A673 (cell line): ENCODE measurements at regions not wholly inside any gene's neighbourhood (a gene's known extent, or its start where the extent isn't known, plus 50 kb on each side); places are given as distances from the start of the nearest gene placed in this dataset.

Experiments used
- BruUV-seq: library from RNA; stranded (reverse); fragments of 400-500 nt; replicated peaks from 2 replicates; lab custom pipeline; 2021; lab: Mats Ljungman, UMichigan
- CTCF ChIA-PET: fragments of 300-600 bp; sonication (Branson Sonifier 250); formaldehyde crosslinking; loops from one replicate; lab custom pipeline; 2022; ENCODE audit warnings: antibody characterized with exemption; lab: Charles Lee
- POLR2A ChIA-PET: fragments of 300-600 bp; sonication (Branson Sonifier 250); formaldehyde crosslinking; loops from one replicate; lab custom pipeline; 2022; ENCODE audit warnings: antibody characterized with exemption; ENCODE audit not compliant: low non-redundant PET; lab: Charles Lee
- DNase-seq: peaks from one replicate; pipeline ENCODE4 v3.0.0-alpha.2; 2015; ENCODE audit warnings: low spot score
- H3K27ac ChIP-seq: fragments of 200-600 bp; sonication (generic); 2 replicates; pipeline ENCODE4 v1.5.1; 2016; ENCODE audit warnings: mixed run types, low read depth, mild to moderate bottlenecking, mixed read lengths, antibody characterized with exemption, low read length; ENCODE audit not compliant: poor library complexity, severe bottlenecking
- H3K27me3 ChIP-seq: fragments of 200-600 bp; sonication (generic); replicated peaks from 2 replicates; pipeline ENCODE4 v1.6.1; 2017; ENCODE audit warnings: mixed run types, low read depth, mild to moderate bottlenecking, mixed read lengths, antibody characterized with exemption, low read length; ENCODE audit not compliant: insufficient read depth, poor library complexity
- H3K36me3 ChIP-seq: fragments of 200-600 bp; sonication (generic); 2 replicates; pipeline ENCODE4 v1.6.1; 2016; ENCODE audit warnings: mixed run types, mild to moderate bottlenecking, mixed read lengths, antibody characterized with exemption, low read length; ENCODE audit not compliant: insufficient read depth, poor library complexity, severe bottlenecking
- H3K4me1 ChIP-seq: fragments of 200-600 bp; sonication (generic); 2 replicates; pipeline ENCODE4 v1.6.1; 2017; ENCODE audit warnings: mixed run types, mild to moderate bottlenecking, mixed read lengths, antibody characterized with exemption, low read length; ENCODE audit not compliant: insufficient read depth, poor library complexity, severe bottlenecking
- H3K4me3 ChIP-seq: fragments of 200-600 bp; sonication (generic); 2 replicates; pipeline ENCODE4 v1.5.1; 2016; ENCODE audit warnings: low read depth, mixed run types, mild to moderate bottlenecking, mixed read lengths, low read length; ENCODE audit not compliant: poor library complexity, severe bottlenecking
- H3K9me3 ChIP-seq: fragments of 200-600 bp; sonication (generic); 2 replicates; pipeline ENCODE4 v1.6.1; 2016; ENCODE audit warnings: mixed run types, low read depth, mild to moderate bottlenecking, mixed read lengths, antibody characterized with exemption, low read length; ENCODE audit not compliant: poor library complexity, severe bottlenecking
- CTCF ChIP-seq: fragments of 300-800, 200-600 bp; sonication (generic); conservative IDR thresholded peaks from 2 replicates; pipeline ENCODE4 v1.5.1; 2017; ENCODE audit warnings: low read depth, mild to moderate bottlenecking, antibody characterized with exemption, low read length, moderate library complexity, mixed read lengths
- EZH2 ChIP-seq: fragments of 200-600 bp; sonication (generic); IDR thresholded peaks from 2 replicates; pipeline ENCODE4 v1.6.1; 2017; ENCODE audit warnings: borderline replicate concordance, low read depth, mild to moderate bottlenecking, mixed read lengths, antibody characterized with exemption, low read length; ENCODE audit not compliant: poor library complexity, severe bottlenecking
- intact Hi-C: fragments of 100-400 bp; cut with micrococcal nuclease; formaldehyde crosslinking; loops from one replicate; pipeline ENCODE4 v1.10.0; 2022; ENCODE audit not compliant: unreplicated experiment

- H3K4me3 ChIP-seq: no peak overlapping the region
- BruUV-seq: no TSS peak
- H3K4me1 ChIP-seq: no peaks in the 10 kb centered on the region
- intact Hi-C loops: no loop called here
- peaks cover 5% of the 10 kb centered on the region for H3K9me3 ChIP-seq
- DNase-seq: no peak
- H3K27ac ChIP-seq: no peak overlapping the region
- CTCF ChIA-PET: no interaction called here
- no peaks in the 10 kb centered on the region for H3K36me3 ChIP-seq
- peaks cover 18% of the 10 kb centered on the region for H3K27me3 ChIP-seq
- POLR2A ChIA-PET: no interaction called here
- TF ChIP-seq CTCF (no peak), EZH2 (no peak)
Measured at GRCh38 chr2:60329225-60329624, 224.2 kb downstream of the BCL11A start.

GRCh38 chr2:60324536-60324935, 228.9 kb downstream of the BCL11A start:
- no peak for DNase-seq
- Histone ChIP-seq H3K27me3 (peaks cover 29% of the 10 kb centered on the region), H3K4me3 (no peak overlapping the region), H3K9me3 (peaks cover 5% of the 10 kb centered on the region), H3K36me3 (no peaks in the 10 kb centered on the region), H3K4me1 (no peaks in the 10 kb centered on the region), H3K27ac (no peak overlapping the region)
- ChIA-PET POLR2A (no interaction called here), CTCF (no interaction called here)
- no TSS peak for BruUV-seq
- TF ChIP-seq EZH2 (no peak), CTCF (no peak)
- intact Hi-C loops: no loop called here

GRCh38 chr2:60321816-60322215, 231.6 kb downstream of the BCL11A start:
- intact Hi-C loops: no loop called here
- POLR2A ChIA-PET: no interaction called here
- Histone ChIP-seq H3K4me1 (no peaks in the 10 kb centered on the region), H3K27me3 (peaks cover 46% of the 10 kb centered on the region), H3K36me3 (no peaks in the 10 kb centered on the region), H3K27ac (no peak overlapping the region), H3K9me3 (peaks cover 5% of the 10 kb centered on the region), H3K4me3 (no peak overlapping the region)
- no peak for DNase-seq
- CTCF ChIA-PET: no interaction called here
- TF ChIP-seq CTCF: no peak
- TF ChIP-seq EZH2: no peak
- BruUV-seq: no TSS peak
